GM12892 (cell line): ENCODE measurements at regions not wholly inside any gene's neighbourhood (a gene's known extent, or its start where the extent isn't known, plus 50 kb on each side); places are given as distances from the start of the nearest gene placed in this dataset.

Experiments
- DNase-seq: peaks from one replicate; pipeline ENCODE4 v3.0.0; 2011; ENCODE audit not compliant: insufficient read length
- FAIRE-seq: peaks from 2 replicates; lab custom pipeline; 2011; peaks lifted over from hg19 to GRCh38; lab: Jason Lieb, UNC
- POLR2A ChIP-seq: IDR thresholded peaks from 2 replicates; pipeline ENCODE4 v1.6.1; 2011; ENCODE audit warnings: low read depth, low read length, control low read depth
- POLR2AphosphoS5 ChIP-seq: IDR thresholded peaks from 2 replicates; pipeline ENCODE4 v1.6.1; 2011; ENCODE audit warnings: low read depth, low read length, control low read depth
- TAF1 ChIP-seq: IDR thresholded peaks from 2 replicates; pipeline ENCODE4 v1.6.1; 2011; ENCODE audit warnings: low read depth, mild to moderate bottlenecking, control low read depth, low read length, borderline replicate concordance

GRCh38 chr3:31378231-31378630, 154.5 kb upstream of the STT3B start:
- FAIRE-seq (no peak), DNase-seq (no peak)
- TF ChIP-seq TAF1 = no peak
- TF ChIP-seq POLR2A = no peak
- TF ChIP-seq POLR2AphosphoS5 = no peak

- no peak for FAIRE-seq
- DNase-seq = no peak
- TF ChIP-seq TAF1 (no peak), POLR2AphosphoS5 (no peak), POLR2A (no peak)
Observed at GRCh38 chr3:31379598-31379997, 153.1 kb upstream of the STT3B start.

GRCh38 chr3:31382856-31383255, 149.9 kb upstream of the STT3B start:
- DNase-seq = no peak
- TF ChIP-seq POLR2A = no peak
- no peak for FAIRE-seq

- no peak for TF ChIP-seq POLR2AphosphoS5
- TF ChIP-seq TAF1 = no peak
- no peak for TF ChIP-seq POLR2A
- no peak for DNase-seq
- no peak for FAIRE-seq
Observed at GRCh38 chr3:31384117-31384516, 148.6 kb upstream of the STT3B start.

- no peak for FAIRE-seq
Observed at GRCh38 chr3:31389939-31390338, 142.8 kb upstream of the STT3B start.

GRCh38 chr3:31390466-31390865, 142.3 kb upstream of the STT3B start:
- FAIRE-seq = no peak
- TF ChIP-seq POLR2AphosphoS5 (no peak), POLR2A (no peak), TAF1 (no peak)
- DNase-seq = no peak

More at GRCh38 chr3:31389939-31390338, 142.8 kb upstream of the STT3B start:
- no peak for DNase-seq
- TF ChIP-seq POLR2A (no peak), TAF1 (no peak), POLR2AphosphoS5 (no peak)

- no peak for DNase-seq
- peak; percentile 83 for FAIRE-seq
- TF ChIP-seq POLR2A = no peak
Observed at GRCh38 chr3:31391150-31391549, 141.6 kb upstream of the STT3B start.

- FAIRE-seq (peak; percentile 81), DNase-seq (no peak)
- TF ChIP-seq POLR2A = no peak
- no peak for TF ChIP-seq TAF1
- TF ChIP-seq POLR2AphosphoS5 = no peak
Observed at GRCh38 chr3:31392568-31392967, 140.2 kb upstream of the STT3B start.

GRCh38 chr3:31399271-31399670, 133.5 kb upstream of the STT3B start:
- no peak for DNase-seq
- FAIRE-seq = no peak
- no peak for TF ChIP-seq POLR2A
- no peak for TF ChIP-seq TAF1
- TF ChIP-seq POLR2AphosphoS5 = no peak

- no peak for TF ChIP-seq TAF1
- no peak for TF ChIP-seq POLR2A
- no peak for TF ChIP-seq POLR2AphosphoS5
- FAIRE-seq (no peak), DNase-seq (no peak)
Observed at GRCh38 chr3:31402117-31402516, 130.6 kb upstream of the STT3B start.

- DNase-seq (no peak), FAIRE-seq (no peak)
- TF ChIP-seq TAF1 = no peak
- TF ChIP-seq POLR2A = no peak
- TF ChIP-seq POLR2AphosphoS5 = no peak
Observed at GRCh38 chr3:31403197-31403596, 129.5 kb upstream of the STT3B start.

GRCh38 chr3:31404871-31405270, 127.9 kb upstream of the STT3B start:
- TF ChIP-seq TAF1 (no peak), POLR2A (no peak), POLR2AphosphoS5 (no peak)
- FAIRE-seq (no peak), DNase-seq (no peak)

- no peak for FAIRE-seq
- DNase-seq = no peak
- no peak for TF ChIP-seq TAF1
- TF ChIP-seq POLR2A = no peak
- no peak for TF ChIP-seq POLR2AphosphoS5
Observed at GRCh38 chr3:31405515-31405914, 127.2 kb upstream of the STT3B start.
